H1 (cell line): ENCODE measurements at regions not wholly inside any gene's neighbourhood (a gene's known extent, or its start where the extent isn't known, plus 50 kb on each side); places are given as distances from the start of the nearest gene placed in this dataset.

Experiments used
- CBX5 ChIP-seq: fragments of 300-800, 300-1000 bp; sonication (generic); IDR thresholded peaks from 2 replicates; pipeline ENCODE4 v1.7.1; 2016; ENCODE audit warnings: antibody characterized with exemption, low read length, low read depth
- CEBPB ChIP-seq: IDR thresholded peaks from 2 replicates; pipeline ENCODE4 v1.6.1; 2012; ENCODE audit warnings: low read depth, low read length
- CHD1 ChIP-seq: IDR thresholded peaks from 2 replicates; pipeline ENCODE4 v1.6.1; 2012; ENCODE audit warnings: low read depth, low read length, improper control_type of control experiment
- CHD7 ChIP-seq: fragments of 300-600 bp; sonication (generic); IDR thresholded peaks from 2 replicates; pipeline ENCODE4 v1.7.1; 2012; ENCODE audit warnings: low read length, moderate library complexity, mild to moderate bottlenecking, inconsistent platforms; ENCODE audit not compliant: insufficient replicate concordance
- CTBP2 ChIP-seq: IDR thresholded peaks from 2 replicates; pipeline ENCODE4 v1.7.0; 2011; ENCODE audit warnings: borderline replicate concordance, mild to moderate bottlenecking, moderate library complexity, mixed read lengths, low read length; ENCODE audit not compliant: insufficient read depth, insufficient read length
- POLR2A ChIP-seq, 2 experiments: IDR thresholded peaks; 1 replicate in 1 of 2; 2 replicates in 1 of 2; pipeline ENCODE4 v1.6.1; 2011; ENCODE audit warnings: low read depth in 2 of 2, low read length in 2 of 2, mild to moderate bottlenecking in 2 of 2; ENCODE audit errors: control extremely low read depth in 1 of 2
- RNF2 ChIP-seq: fragments of 200-900, 300-1000 bp; sonication (generic); IDR thresholded peaks from 2 replicates; pipeline ENCODE4 v1.7.1; 2016; ENCODE audit warnings: borderline replicate concordance, low read depth, mild to moderate bottlenecking, antibody characterized with exemption, low read length; ENCODE audit not compliant: poor library complexity, severe bottlenecking; ENCODE audit errors: missing control alignments
- SP2 ChIP-seq: IDR thresholded peaks from 2 replicates; pipeline ENCODE4 v1.6.1; 2012; ENCODE audit warnings: mild to moderate bottlenecking, low read length, inconsistent platforms

GRCh38 chr3:132781922-132782321 is 59.7 kb upstream of the NPHP3 start (continued):
- no peak for TF ChIP-seq CHD7
- TF ChIP-seq SP2: no peak
- TF ChIP-seq CEBPB: no peak
- no peak for TF ChIP-seq POLR2A (IDR thresholded peaks at IDR 0.05; ENCODE audit: control extremely low read depth in 1 of 2, low read depth in 2 of 2, low read length in 2 of 2)
- TF ChIP-seq CBX5: no peak
- no peak for TF ChIP-seq CTBP2
- no peak for TF ChIP-seq RNF2
- no peak for TF ChIP-seq CHD1
